ENCODE measurements at regions not wholly inside any gene's neighbourhood (a gene's known extent, or its start where the extent isn't known, plus 50 kb on each side); places are given as distances from the start of the nearest gene placed in this dataset.
"Not testable (repeated sequence)": the region's sequence is repeated elsewhere in the genome, so short reads cannot be mapped to it uniquely, and the experiment has no call there.

- H3K36me3 Mint-ChIP-seq (ENCODE audit: unreplicated experiment): no peaks in the 10 kb centered on the region
- TF ChIP-seq CTCF (IDR thresholded peaks at IDR 0.05; ENCODE audit: partially characterized antibody, unreplicated experiment): no peak
- H3K27me3 Mint-ChIP-seq (ENCODE audit: unreplicated experiment): no peaks in the 10 kb centered on the region
- H3K4me1 Mint-ChIP-seq (ENCODE audit: low read depth, unreplicated experiment): no peaks in the 10 kb centered on the region
- no peak overlapping the region for H3K4me3 Mint-ChIP-seq (ENCODE audit: unreplicated experiment)
- DNase-seq: no peak
- H3K27ac Mint-ChIP-seq (ENCODE audit: unreplicated experiment): no peak overlapping the region
- no peaks in the 10 kb centered on the region for H3K9me3 Mint-ChIP-seq (ENCODE audit: unreplicated experiment)
These were observed 511.7 kb upstream of the CNTNAP5 start for GRCh38 chr2:123513351-123513750.

- DNase-seq: no peak
- Mint-ChIP-seq H3K27ac (ENCODE audit: unreplicated experiment) (no peak overlapping the region), H3K4me3 (ENCODE audit: unreplicated experiment) (no peak overlapping the region), H3K9me3 (ENCODE audit: unreplicated experiment) (no peaks in the 10 kb centered on the region), H3K36me3 (ENCODE audit: unreplicated experiment) (no peaks in the 10 kb centered on the region), H3K4me1 (ENCODE audit: low read depth, unreplicated experiment) (no peaks in the 10 kb centered on the region), H3K27me3 (ENCODE audit: unreplicated experiment) (no peaks in the 10 kb centered on the region)
- TF ChIP-seq CTCF (IDR thresholded peaks at IDR 0.05; ENCODE audit: partially characterized antibody, unreplicated experiment): no peak
These were observed 510.4 kb upstream of the CNTNAP5 start for GRCh38 chr2:123514613-123515207.

- Mint-ChIP-seq H3K4me3 (ENCODE audit: unreplicated experiment) (no peak overlapping the region), H3K4me1 (ENCODE audit: low read depth, unreplicated experiment) (no peaks in the 10 kb centered on the region), H3K36me3 (ENCODE audit: unreplicated experiment) (no peaks in the 10 kb centered on the region), H3K27me3 (ENCODE audit: unreplicated experiment) (no peaks in the 10 kb centered on the region), H3K9me3 (ENCODE audit: unreplicated experiment) (no peaks in the 10 kb centered on the region), H3K27ac (ENCODE audit: unreplicated experiment) (no peak overlapping the region)
- no peak for TF ChIP-seq CTCF (IDR thresholded peaks at IDR 0.05; ENCODE audit: partially characterized antibody, unreplicated experiment)
- no peak for DNase-seq
These were observed 506.7 kb upstream of the CNTNAP5 start for GRCh38 chr2:123518367-123518766.

- Mint-ChIP-seq H3K27ac (ENCODE audit: unreplicated experiment) (no peak overlapping the region), H3K9me3 (ENCODE audit: unreplicated experiment) (no peaks in the 10 kb centered on the region), H3K27me3 (ENCODE audit: unreplicated experiment) (no peaks in the 10 kb centered on the region), H3K4me1 (ENCODE audit: low read depth, unreplicated experiment) (no peaks in the 10 kb centered on the region), H3K36me3 (ENCODE audit: unreplicated experiment) (no peaks in the 10 kb centered on the region), H3K4me3 (ENCODE audit: unreplicated experiment) (no peak overlapping the region)
- no peak for DNase-seq
- TF ChIP-seq CTCF (IDR thresholded peaks at IDR 0.05; ENCODE audit: partially characterized antibody, unreplicated experiment): no peak
These were observed 503.2 kb upstream of the CNTNAP5 start for GRCh38 chr2:123521854-123522253.

GRCh38 chr2:123522498-123522897, 502.6 kb upstream of the CNTNAP5 start:
- not testable (repeated sequence) for H3K27me3 Mint-ChIP-seq (ENCODE audit: unreplicated experiment); H3K4me3 Mint-ChIP-seq (ENCODE audit: unreplicated experiment); H3K4me1 Mint-ChIP-seq (ENCODE audit: low read depth, unreplicated experiment); H3K36me3 Mint-ChIP-seq (ENCODE audit: unreplicated experiment); H3K9me3 Mint-ChIP-seq (ENCODE audit: unreplicated experiment); H3K27ac Mint-ChIP-seq (ENCODE audit: unreplicated experiment); DNase-seq
